Right lobe of liver (tissue), 6 donors: ENCODE measurements at regions not wholly inside any gene's neighbourhood (a gene's known extent, or its start where the extent isn't known, plus 50 kb on each side); places are given as distances from the start of the nearest gene placed in this dataset.
A peak's percentile ranks its signal among the peaks of the same experiment; 100 is the strongest.

Experiments
- ATAC-seq, 4 donors: fragments of 200-7000 bp; cut with Tn5 transposase; one replicate each; pipeline ENCODE4 v1.9.1; 2020; ENCODE audit warnings: mild to moderate bottlenecking in 4 of 4, moderate library complexity in 4 of 4
- DNase-seq, 3 donors: peaks; one replicate each; pipeline ENCODE4 v3.0.0-alpha.2; 2020
- H3K27ac ChIP-seq, 3 donors: fragments of 200-600 bp; one replicate each; pipeline ENCODE4 v1.8.0; 2022
- H3K27me3 ChIP-seq, 2 donors: fragments of 200-600 bp; one replicate each; pipeline ENCODE4 v1.8.0; 2022
- H3K36me3 ChIP-seq, 4 donors: fragments of 200-600 bp; sonication (generic) in 1 of 4; one replicate each; pipeline versions ENCODE4 v1.5.1 to v1.8.0; 2017 to 2022; ENCODE audit warnings: control low read depth in 1 of 4
- H3K4me1 ChIP-seq, 4 donors: fragments of 200-600 bp; sonication (generic) in 1 of 4; one replicate each; pipeline versions ENCODE4 v1.5.1 to v1.8.0; 2017 to 2022; ENCODE audit warnings: control low read depth in 1 of 4
- H3K4me3 ChIP-seq, 3 donors: fragments of 200-600 bp; one replicate each; pipeline ENCODE4 v1.8.0; 2022
- H3K9me3 ChIP-seq, 4 donors: fragments of 200-600 bp; sonication (generic) in 1 of 4; one replicate each; pipeline versions ENCODE4 v1.5.1 to v1.8.0; 2017 to 2022; ENCODE audit warnings: control low read depth in 1 of 4
- POLR2A ChIP-seq: fragments of 450-650 bp; IDR thresholded peaks from one replicate; pipeline ENCODE4 v1.6.1; 2017; ENCODE audit warnings: antibody characterized with exemption, mild to moderate bottlenecking
- WGBS: methylation state at CpG from one replicate; pipeline ENCODE4 v1.1.6; 2018; ENCODE audit warnings: low coverage, low lambda C conversion rate; ENCODE audit not compliant: insufficient coverage; ENCODE audit errors: missing lambda C conversion rate; 5-methylcytosine and 5-hydroxymethylcytosine counted together
- intact Hi-C, 2 donors: fragments of 100-400 bp; cut with DNase I; formaldehyde crosslinking; loops; one replicate each; pipeline versions ENCODE4 v1.11.2 to v1.14.1; 2022
- TF ChIP-seq, protein P1 (sequence below), 4 donors: fragments of 200-600 bp in 3 of 4; fragments of 450-650 bp in 1 of 4; IDR thresholded peaks; one replicate each; pipeline versions ENCODE4 v1.5.1 to v1.8.0; 2016 to 2022; ENCODE audit warnings: antibody characterized with exemption in 4 of 4, mild to moderate bottlenecking in 2 of 4
- donor health status: DM: no; HTN: yes; CAD: no.
- donor health status: DM: no; HTN: no; CAD: no.
- donor health status: DM: no; HTN: no; CAD: no.
- donor health status: DM: no; HTN: yes; CAD: no.
- donor health status: DM: no; HTN: yes; CAD: no.

DNA sequence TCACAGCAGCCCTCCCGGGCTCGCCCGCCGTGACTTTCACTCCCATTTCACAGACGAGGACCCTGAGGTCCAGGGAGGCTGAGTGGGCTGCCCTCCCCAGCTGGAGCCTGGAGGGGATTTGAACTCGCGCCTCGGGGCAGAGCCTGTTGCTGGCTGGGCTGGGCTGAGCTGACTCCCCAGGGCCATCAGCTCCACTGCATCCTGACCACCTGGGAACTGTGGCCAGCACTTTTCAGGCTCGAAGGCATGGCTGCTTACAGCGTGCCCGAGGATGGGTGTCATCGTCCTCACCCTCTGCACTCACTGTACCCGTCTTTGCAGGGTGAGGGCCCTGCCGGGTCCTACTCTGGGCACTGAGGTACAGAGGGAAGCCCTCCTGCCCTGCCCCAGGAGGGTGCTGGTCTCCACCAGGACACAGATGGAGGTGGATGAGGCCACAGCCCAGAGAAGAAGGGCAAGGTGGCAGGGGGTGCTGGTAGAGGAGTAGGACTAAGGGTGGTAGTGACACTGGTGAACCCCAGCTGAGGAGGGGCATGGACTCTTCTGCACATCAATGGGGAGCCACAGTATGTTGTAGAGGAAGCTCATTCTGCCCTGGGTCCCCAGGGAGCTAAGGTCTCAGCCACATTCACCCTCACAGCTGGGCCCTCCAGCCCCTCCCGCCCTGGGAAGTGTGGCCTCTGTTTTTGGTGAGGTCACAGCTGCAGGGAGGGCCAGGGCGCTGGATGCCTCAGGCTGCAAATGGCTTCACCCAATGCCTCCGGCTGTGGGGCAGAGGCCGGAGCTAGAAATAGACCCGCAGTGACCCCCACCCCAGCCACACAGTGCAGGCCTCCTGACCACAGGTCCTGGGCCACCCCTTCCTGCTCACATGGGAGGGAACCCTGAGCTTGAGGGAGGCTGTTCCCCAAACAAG, 365.1 kb upstream of the SFSWAP start:
- TF ChIP-seq, protein P1, sequence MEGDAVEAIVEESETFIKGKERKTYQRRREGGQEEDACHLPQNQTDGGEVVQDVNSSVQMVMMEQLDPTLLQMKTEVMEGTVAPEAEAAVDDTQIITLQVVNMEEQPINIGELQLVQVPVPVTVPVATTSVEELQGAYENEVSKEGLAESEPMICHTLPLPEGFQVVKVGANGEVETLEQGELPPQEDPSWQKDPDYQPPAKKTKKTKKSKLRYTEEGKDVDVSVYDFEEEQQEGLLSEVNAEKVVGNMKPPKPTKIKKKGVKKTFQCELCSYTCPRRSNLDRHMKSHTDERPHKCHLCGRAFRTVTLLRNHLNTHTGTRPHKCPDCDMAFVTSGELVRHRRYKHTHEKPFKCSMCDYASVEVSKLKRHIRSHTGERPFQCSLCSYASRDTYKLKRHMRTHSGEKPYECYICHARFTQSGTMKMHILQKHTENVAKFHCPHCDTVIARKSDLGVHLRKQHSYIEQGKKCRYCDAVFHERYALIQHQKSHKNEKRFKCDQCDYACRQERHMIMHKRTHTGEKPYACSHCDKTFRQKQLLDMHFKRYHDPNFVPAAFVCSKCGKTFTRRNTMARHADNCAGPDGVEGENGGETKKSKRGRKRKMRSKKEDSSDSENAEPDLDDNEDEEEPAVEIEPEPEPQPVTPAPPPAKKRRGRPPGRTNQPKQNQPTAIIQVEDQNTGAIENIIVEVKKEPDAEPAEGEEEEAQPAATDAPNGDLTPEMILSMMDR (IDR thresholded peaks at IDR 0.05) = no peak
- no peak for TF ChIP-seq POLR2A
- Histone ChIP-seq H3K36me3 (no peaks in the 10 kb centered on the region), H3K27me3 (no peaks in the 10 kb centered on the region), H3K4me3 (no peak overlapping the region), H3K9me3 (no peaks in the 10 kb centered on the region), H3K27ac (no peak overlapping the region), H3K4me1 (no peaks in the 10 kb centered on the region)
- no peak for DNase-seq
- 31% methylated on average over 2 of the region's 19 CpGs for WGBS
- intact Hi-C loops = no loop called here
- ATAC-seq = peak in 1 of 4 donors; percentile 18

DNA sequence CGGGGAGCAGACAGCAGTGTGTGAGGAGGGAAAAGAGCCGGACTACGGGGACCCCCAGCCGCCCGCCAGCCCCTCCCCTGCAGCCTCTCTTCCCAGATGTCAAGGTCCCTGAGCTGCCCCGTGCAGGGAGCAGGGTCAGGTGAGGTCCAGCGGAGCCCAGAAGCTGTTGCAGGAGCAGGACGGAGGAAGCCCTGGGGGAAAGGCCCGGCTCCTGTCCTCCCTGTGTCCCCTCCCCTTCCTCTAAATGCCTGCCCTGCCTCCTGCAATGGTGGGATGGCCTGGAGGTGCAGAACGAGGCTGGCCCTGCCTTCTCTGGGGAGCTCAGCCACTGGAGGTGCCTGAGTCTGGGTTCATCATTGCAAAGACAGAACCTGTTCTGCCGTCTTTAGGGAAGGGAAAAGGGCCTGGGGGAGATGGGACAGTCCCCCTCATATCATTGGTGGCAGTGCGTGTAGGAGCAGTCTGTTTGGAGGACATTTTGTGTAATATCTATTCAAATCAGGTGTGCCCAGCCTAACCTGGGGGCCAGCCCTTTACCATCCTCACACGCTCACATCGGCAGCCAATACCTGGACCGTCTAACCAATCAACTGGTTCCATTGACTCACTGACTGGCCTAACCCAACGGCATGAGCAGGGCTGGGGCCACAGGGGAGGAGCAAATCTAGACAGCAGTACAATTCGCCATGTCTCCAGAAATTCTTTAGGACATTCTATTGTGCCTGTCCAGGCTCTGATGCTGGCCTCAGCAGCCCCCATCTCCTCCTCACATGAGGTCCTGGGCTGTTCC, 364.1 kb upstream of the SFSWAP start:
- H3K27ac ChIP-seq = no peak overlapping the region
- H3K4me3 ChIP-seq = no peak overlapping the region
- no peaks in the 10 kb centered on the region for H3K27me3 ChIP-seq
- TF ChIP-seq, protein P1 (IDR thresholded peaks at IDR 0.05) = no peak
- TF ChIP-seq POLR2A = no peak
- intact Hi-C loops = no loop called here
- DNase-seq (no peak), ATAC-seq (peak in 1 of 4 donors; percentile 18)
- WGBS = 61% methylated on average over 7 of the region's 17 CpGs
- H3K4me1 ChIP-seq = no peaks in the 10 kb centered on the region
- H3K36me3 ChIP-seq = no peaks in the 10 kb centered on the region
- H3K9me3 ChIP-seq = no peaks in the 10 kb centered on the region

DNA sequence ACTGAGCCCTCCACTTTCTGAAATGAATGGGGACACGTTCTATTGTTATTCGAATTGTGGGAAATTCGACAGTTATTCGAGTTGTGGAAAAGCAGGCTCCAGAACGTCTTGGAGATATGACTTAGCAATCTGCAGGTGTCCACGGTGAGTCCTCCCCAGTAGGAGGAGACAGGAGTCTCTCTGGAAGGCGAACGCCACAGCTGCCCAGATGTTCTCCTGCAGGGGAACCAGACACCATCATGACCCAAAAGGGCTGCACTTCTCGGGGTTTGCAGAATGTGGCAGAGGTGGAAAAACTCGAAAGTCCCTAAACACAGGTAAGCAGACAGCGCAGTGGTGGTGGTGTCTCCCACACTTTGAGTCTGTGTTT, 363.6 kb upstream of the SFSWAP start:
- intact Hi-C loops = no loop called here
- Histone ChIP-seq H3K4me3 (no peak overlapping the region), H3K9me3 (no peaks in the 10 kb centered on the region), H3K36me3 (no peaks in the 10 kb centered on the region), H3K27ac (no peak overlapping the region), H3K4me1 (no peaks in the 10 kb centered on the region), H3K27me3 (no peaks in the 10 kb centered on the region)
- TF ChIP-seq, protein P1 (IDR thresholded peaks at IDR 0.05) = no peak
- TF ChIP-seq POLR2A = no peak
- no peak for DNase-seq
- no peak for ATAC-seq
- WGBS = 73% methylated on average over 4 of the region's 11 CpGs

DNA sequence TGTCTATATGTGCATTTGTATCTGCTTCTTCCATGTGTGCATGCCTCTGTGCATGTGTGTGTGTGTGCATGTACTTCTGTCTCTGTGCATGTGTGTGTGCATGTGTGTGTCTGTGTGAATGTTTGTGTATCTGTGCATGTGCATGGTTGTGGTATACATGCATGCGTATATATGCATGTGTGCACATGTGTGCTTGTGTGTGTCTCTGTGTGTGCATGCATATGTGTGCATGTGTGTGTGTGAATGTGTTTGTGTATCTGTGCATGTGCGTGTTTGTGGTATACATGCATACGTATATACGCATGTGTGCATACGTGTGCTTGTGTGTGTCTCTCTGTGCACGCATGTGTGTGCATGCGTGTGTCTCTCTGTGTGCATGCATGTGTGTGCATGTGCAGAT, 363.2 kb upstream of the SFSWAP start:
- H3K27ac ChIP-seq = no peak overlapping the region
- ATAC-seq = no peak
- intact Hi-C loops = no loop called here
- H3K36me3 ChIP-seq = no peaks in the 10 kb centered on the region
- no peak for TF ChIP-seq POLR2A
- TF ChIP-seq, protein P1 (IDR thresholded peaks at IDR 0.05) = no peak
- H3K4me1 ChIP-seq = no peaks in the 10 kb centered on the region
- 100% methylated on average over 1 of the region's 7 CpGs for WGBS
- no peaks in the 10 kb centered on the region for H3K27me3 ChIP-seq
- DNase-seq = no peak
- H3K4me3 ChIP-seq = no peak overlapping the region
- no peaks in the 10 kb centered on the region for H3K9me3 ChIP-seq
